Subcutaneous abdominal adipose tissue (tissue), 5 donors: ENCODE measurements at regions not wholly inside any gene's neighbourhood (a gene's known extent, or its start where the extent isn't known, plus 50 kb on each side); places are given as distances from the start of the nearest gene placed in this dataset.

Source experiments
- H3K27ac ChIP-seq: one replicate; pipeline ENCODE4 v1.7.0; 2013; ENCODE audit warnings: low read depth, mild to moderate bottlenecking, inconsistent platforms, low read length, moderate library complexity
- H3K27me3 ChIP-seq, 5 donors: one replicate each; pipeline ENCODE4 v1.7.0; 2013; ENCODE audit warnings: low read length in 5 of 5, inconsistent platforms in 1 of 5; ENCODE audit not compliant: control insufficient read depth in 5 of 5, insufficient read depth in 4 of 5
- H3K36me3 ChIP-seq, 5 donors: one replicate each; pipeline ENCODE4 v1.7.0; 2013; ENCODE audit warnings: low read length in 5 of 5; ENCODE audit not compliant: control insufficient read depth in 5 of 5, insufficient read depth in 5 of 5
- H3K4me1 ChIP-seq, 5 donors: one replicate each; pipeline ENCODE4 v1.7.0; 2013; ENCODE audit warnings: low read length in 5 of 5, mild to moderate bottlenecking in 3 of 5, moderate library complexity in 1 of 5; ENCODE audit not compliant: control insufficient read depth in 5 of 5, insufficient read depth in 5 of 5
- H3K4me3 ChIP-seq, 5 donors: one replicate each; pipeline ENCODE4 v1.7.0; 2013; ENCODE audit warnings: low read length in 5 of 5, low read depth in 1 of 5
- H3K9ac ChIP-seq, 5 donors: one replicate each; pipeline ENCODE4 v1.7.0; 2013; ENCODE audit warnings: low read length in 5 of 5, mild to moderate bottlenecking in 4 of 5, moderate library complexity in 3 of 5
- H3K9me3 ChIP-seq, 5 donors: one replicate each; pipeline ENCODE4 v1.7.0; 2013; ENCODE audit warnings: low read length in 5 of 5; ENCODE audit not compliant: control insufficient read depth in 5 of 5
- donor health status: healthy.
- donor health status: healthy.
- donor health status: healthy.
- donor health status: healthy.
- donor health status: healthy.

- H3K27me3 ChIP-seq = no peaks in the 10 kb centered on the region
- no peaks in the 10 kb centered on the region for H3K36me3 ChIP-seq
- H3K9ac ChIP-seq = no peak overlapping the region
- no peak overlapping the region for H3K27ac ChIP-seq
- no peak overlapping the region for H3K4me3 ChIP-seq
- H3K9me3 ChIP-seq = peaks cover 0 to 5% (median 0%) of the 10 kb centered on the region in 5 donors
- H3K4me1 ChIP-seq = peaks cover 0 to 21% (median 7%) of the 10 kb centered on the region in 5 donors
Measured at GRCh38 chr4:184310171-184310567, 92.5 kb upstream of the ENPP6 start.

- H3K9ac ChIP-seq = no peak overlapping the region
- H3K27me3 ChIP-seq = no peaks in the 10 kb centered on the region
- H3K4me1 ChIP-seq = peaks cover 0 to 20% (median 7%) of the 10 kb centered on the region in 5 donors
- H3K36me3 ChIP-seq = no peaks in the 10 kb centered on the region
- H3K9me3 ChIP-seq = peaks cover 0 to 5% (median 3%) of the 10 kb centered on the region in 5 donors
- H3K27ac ChIP-seq = no peak overlapping the region
- no peak overlapping the region for H3K4me3 ChIP-seq
Measured at GRCh38 chr4:184309241-184310170, 91.8 kb upstream of the ENPP6 start.

GRCh38 chr4:184306949-184307348, 89.3 kb upstream of the ENPP6 start:
- Histone ChIP-seq H3K4me1 (peaks cover 0 to 14% (median 7%) of the 10 kb centered on the region in 5 donors), H3K36me3 (no peaks in the 10 kb centered on the region), H3K9me3 (peaks cover 0 to 5% (median 3%) of the 10 kb centered on the region in 5 donors), H3K27me3 (no peaks in the 10 kb centered on the region), H3K4me3 (no peak overlapping the region), H3K9ac (no peak overlapping the region), H3K27ac (no peak overlapping the region)

GRCh38 chr4:184306470-184306869, 88.8 kb upstream of the ENPP6 start:
- Histone ChIP-seq H3K27me3 (no peaks in the 10 kb centered on the region), H3K9me3 (peaks cover 0 to 5% (median 3%) of the 10 kb centered on the region in 5 donors), H3K4me1 (peaks cover 0 to 14% (median 7%) of the 10 kb centered on the region in 5 donors), H3K36me3 (no peaks in the 10 kb centered on the region), H3K27ac (no peak overlapping the region), H3K4me3 (no peak overlapping the region), H3K9ac (no peak overlapping the region)

GRCh38 chr4:184300816-184301215, 83.1 kb upstream of the ENPP6 start:
- no peaks in the 10 kb centered on the region for H3K36me3 ChIP-seq
- H3K9ac ChIP-seq = no peak overlapping the region
- no peak overlapping the region for H3K4me3 ChIP-seq
- no peak overlapping the region for H3K27ac ChIP-seq
- peaks cover 0 to 5% (median 0%) of the 10 kb centered on the region in 5 donors for H3K9me3 ChIP-seq
- no peaks in the 10 kb centered on the region for H3K4me1 ChIP-seq
- no peaks in the 10 kb centered on the region for H3K27me3 ChIP-seq

GRCh38 chr4:184298254-184298653, 80.6 kb upstream of the ENPP6 start:
- Histone ChIP-seq H3K27me3 (no peaks in the 10 kb centered on the region), H3K4me3 (no peak overlapping the region), H3K36me3 (no peaks in the 10 kb centered on the region), H3K27ac (no peak overlapping the region), H3K9ac (no peak overlapping the region), H3K9me3 (no peaks in the 10 kb centered on the region), H3K4me1 (peaks cover 0 to 9% (median 0%) of the 10 kb centered on the region in 5 donors)

GRCh38 chr4:184295206-184295605, 77.5 kb upstream of the ENPP6 start:
- H3K9ac ChIP-seq = no peak overlapping the region
- no peak overlapping the region for H3K4me3 ChIP-seq
- H3K27me3 ChIP-seq = no peaks in the 10 kb centered on the region
- H3K9me3 ChIP-seq = no peaks in the 10 kb centered on the region
- H3K36me3 ChIP-seq = no peaks in the 10 kb centered on the region
- H3K4me1 ChIP-seq = peaks cover 0 to 16% (median 0%) of the 10 kb centered on the region in 5 donors
- no peak overlapping the region for H3K27ac ChIP-seq

- Histone ChIP-seq H3K27me3 (no peaks in the 10 kb centered on the region), H3K9me3 (no peaks in the 10 kb centered on the region), H3K36me3 (no peaks in the 10 kb centered on the region), H3K4me3 (no peak overlapping the region), H3K27ac (no peak overlapping the region), H3K4me1 (peaks cover 0 to 16% (median 0%) of the 10 kb centered on the region in 5 donors), H3K9ac (no peak overlapping the region)
Measured at GRCh38 chr4:184294606-184295133, 77.0 kb upstream of the ENPP6 start.

- Histone ChIP-seq H3K27ac (no peak overlapping the region), H3K27me3 (no peaks in the 10 kb centered on the region)
Measured at GRCh38 chr4:184293552-184293951, 75.9 kb upstream of the ENPP6 start.

GRCh38 chr4:184292877-184293276, 75.2 kb upstream of the ENPP6 start:
- Histone ChIP-seq H3K27me3 (no peaks in the 10 kb centered on the region), H3K9me3 (no peaks in the 10 kb centered on the region)

More at GRCh38 chr4:184293552-184293951, 75.9 kb upstream of the ENPP6 start:
- no peaks in the 10 kb centered on the region for H3K36me3 ChIP-seq
- H3K9me3 ChIP-seq = no peaks in the 10 kb centered on the region
- peaks cover 0 to 16% (median 0%) of the 10 kb centered on the region in 5 donors for H3K4me1 ChIP-seq
- H3K9ac ChIP-seq = no peak overlapping the region
- H3K4me3 ChIP-seq = no peak overlapping the region

More at GRCh38 chr4:184292877-184293276, 75.2 kb upstream of the ENPP6 start:
- peaks cover 0 to 18% (median 3%) of the 10 kb centered on the region in 5 donors for H3K4me1 ChIP-seq
- no peak overlapping the region for H3K9ac ChIP-seq
- H3K36me3 ChIP-seq = no peaks in the 10 kb centered on the region
- H3K27ac ChIP-seq = no peak overlapping the region
- H3K4me3 ChIP-seq = no peak overlapping the region
